Suprapubic skin (tissue), 4 donors: ENCODE measurements at regions not wholly inside any gene's neighbourhood (a gene's known extent, or its start where the extent isn't known, plus 50 kb on each side); places are given as distances from the start of the nearest gene placed in this dataset.

Experiments
- EP300 ChIP-seq: sonication (generic); formaldehyde crosslinking; IDR thresholded peaks from one replicate; pipeline ENCODE4 v1.6.1; 2017; ENCODE audit warnings: antibody characterized with exemption
- POLR2A ChIP-seq, 2 donors: fragments of 450-650 bp; IDR thresholded peaks; one replicate each; pipeline ENCODE4 v1.6.1; 2017; ENCODE audit warnings: antibody characterized with exemption in 2 of 2, mild to moderate bottlenecking in 2 of 2, moderate library complexity in 2 of 2
- POLR2AphosphoS5 ChIP-seq, 3 donors: sonication (generic); formaldehyde crosslinking; IDR thresholded peaks; one replicate each; pipeline ENCODE4 v1.6.1; 2017; ENCODE audit warnings: antibody characterized with exemption in 3 of 3
- TF ChIP-seq, protein P1 (sequence below), 2 donors: fragments of 200-600 bp in 1 of 2; fragments of 450-650 bp in 1 of 2; sonication (generic) in 1 of 2; IDR thresholded peaks; one replicate each; pipeline ENCODE4 v1.5.1; 2016 to 2019; ENCODE audit warnings: antibody characterized with exemption in 2 of 2, mild to moderate bottlenecking in 1 of 2, moderate library complexity in 1 of 2

DNA sequence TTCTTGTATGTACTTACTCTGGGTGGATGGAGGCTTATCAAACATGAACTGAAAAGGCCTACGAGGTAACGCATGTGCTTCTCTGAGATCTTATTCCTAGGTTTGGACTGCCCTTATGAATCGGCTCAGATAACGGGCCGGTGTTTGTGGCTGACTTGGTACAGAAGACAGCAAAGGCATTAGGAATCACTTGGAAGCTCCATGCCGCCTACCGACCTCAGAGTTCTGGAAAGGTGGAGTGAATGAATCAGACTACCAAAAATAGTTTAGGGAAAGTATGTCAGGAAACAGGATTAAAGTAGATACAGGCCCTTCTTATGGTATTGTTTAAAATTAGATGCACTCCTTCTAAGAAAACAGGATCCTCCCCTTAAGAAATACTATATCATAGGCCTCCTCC, 172.4 kb upstream of the PCDH9 start:
- TF ChIP-seq, protein P1, sequence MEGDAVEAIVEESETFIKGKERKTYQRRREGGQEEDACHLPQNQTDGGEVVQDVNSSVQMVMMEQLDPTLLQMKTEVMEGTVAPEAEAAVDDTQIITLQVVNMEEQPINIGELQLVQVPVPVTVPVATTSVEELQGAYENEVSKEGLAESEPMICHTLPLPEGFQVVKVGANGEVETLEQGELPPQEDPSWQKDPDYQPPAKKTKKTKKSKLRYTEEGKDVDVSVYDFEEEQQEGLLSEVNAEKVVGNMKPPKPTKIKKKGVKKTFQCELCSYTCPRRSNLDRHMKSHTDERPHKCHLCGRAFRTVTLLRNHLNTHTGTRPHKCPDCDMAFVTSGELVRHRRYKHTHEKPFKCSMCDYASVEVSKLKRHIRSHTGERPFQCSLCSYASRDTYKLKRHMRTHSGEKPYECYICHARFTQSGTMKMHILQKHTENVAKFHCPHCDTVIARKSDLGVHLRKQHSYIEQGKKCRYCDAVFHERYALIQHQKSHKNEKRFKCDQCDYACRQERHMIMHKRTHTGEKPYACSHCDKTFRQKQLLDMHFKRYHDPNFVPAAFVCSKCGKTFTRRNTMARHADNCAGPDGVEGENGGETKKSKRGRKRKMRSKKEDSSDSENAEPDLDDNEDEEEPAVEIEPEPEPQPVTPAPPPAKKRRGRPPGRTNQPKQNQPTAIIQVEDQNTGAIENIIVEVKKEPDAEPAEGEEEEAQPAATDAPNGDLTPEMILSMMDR (IDR thresholded peaks at IDR 0.05) = no peak
- TF ChIP-seq POLR2A (IDR thresholded peaks at IDR 0.05) (no peak), POLR2AphosphoS5 (IDR thresholded peaks at IDR 0.05) (no peak), EP300 (no peak)
